NCI-H748 (cell line): ENCODE measurements at regions not wholly inside any gene's neighbourhood (a gene's known extent, or its start where the extent isn't known, plus 50 kb on each side); places are given as distances from the start of the nearest gene placed in this dataset.
"Not testable (repeated sequence)": the region's sequence is repeated elsewhere in the genome, so short reads cannot be mapped to it uniquely, and the experiment has no call there.

Experiments
- DNase-seq: peaks from one replicate; lab custom pipeline; 2025; ENCODE audit not compliant: unreplicated experiment; lab: John Stamatoyannopoulos, UW

DNA sequence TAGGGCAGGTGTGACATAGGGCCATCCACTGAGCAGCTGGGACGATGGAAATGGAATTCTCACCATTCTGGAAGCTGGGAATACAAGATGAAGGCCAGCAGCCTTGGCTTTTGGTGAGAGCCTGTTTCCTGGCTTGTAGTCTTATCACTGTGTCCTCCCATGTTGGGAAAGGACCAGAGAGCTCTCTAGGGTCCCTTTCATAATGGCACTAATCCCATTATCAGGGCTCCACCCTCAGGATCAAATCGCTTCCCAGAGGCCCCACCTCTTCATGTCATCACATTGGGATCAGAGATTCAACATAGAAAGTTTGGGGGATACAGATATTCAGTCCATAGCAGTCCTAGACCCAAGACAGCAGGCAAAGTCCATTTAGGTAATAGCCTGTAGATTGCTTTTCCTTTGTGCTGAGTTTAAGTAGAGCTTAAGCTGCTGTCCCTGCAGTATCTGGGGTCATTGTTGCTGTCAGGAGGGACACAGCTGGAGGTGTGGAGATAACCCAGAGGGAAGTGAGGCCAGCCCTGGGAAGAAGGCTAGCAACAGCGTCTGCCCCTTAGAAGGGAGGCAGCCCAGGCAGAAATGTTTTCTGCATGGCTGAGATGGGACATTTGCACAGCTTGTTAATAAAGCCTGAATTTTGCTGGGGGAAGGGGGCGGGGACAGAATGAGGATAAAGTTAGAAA lies 136.5 kb upstream of the GPR12 start:
- DNase-seq = no peak

DNA sequence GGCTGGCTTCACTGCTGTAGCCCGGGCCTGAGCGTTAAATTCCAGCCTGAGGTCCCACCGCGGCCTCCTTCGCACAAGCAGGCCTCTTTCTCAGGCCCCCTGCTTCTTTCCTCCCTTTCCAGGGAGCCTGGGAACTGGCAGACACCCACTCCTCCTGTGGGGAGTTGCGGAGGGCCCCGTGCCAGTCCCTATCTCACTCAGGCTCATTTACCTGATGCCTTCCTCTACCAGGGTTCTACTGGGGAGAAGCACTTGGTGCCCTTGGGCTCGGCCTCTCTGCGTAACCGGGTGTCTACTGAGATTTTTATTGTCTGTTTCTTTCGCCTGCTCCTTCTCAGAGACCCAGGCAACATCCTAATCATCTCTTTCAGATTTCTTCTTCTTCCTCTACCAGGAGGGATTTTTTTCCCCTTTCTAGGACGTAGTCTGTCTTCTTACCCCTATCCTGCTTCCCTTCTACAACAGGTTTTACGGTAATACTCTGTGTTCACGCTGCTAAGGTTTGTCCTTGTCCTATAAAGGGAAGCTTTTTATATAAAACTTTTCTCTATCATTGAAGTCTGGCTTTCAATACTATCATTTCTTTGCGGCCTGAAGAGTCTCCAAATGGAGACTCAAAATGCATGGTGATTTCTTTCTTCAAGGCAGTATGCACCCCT lies 135.4 kb upstream of the GPR12 start:
- DNase-seq = no peak

DNA sequence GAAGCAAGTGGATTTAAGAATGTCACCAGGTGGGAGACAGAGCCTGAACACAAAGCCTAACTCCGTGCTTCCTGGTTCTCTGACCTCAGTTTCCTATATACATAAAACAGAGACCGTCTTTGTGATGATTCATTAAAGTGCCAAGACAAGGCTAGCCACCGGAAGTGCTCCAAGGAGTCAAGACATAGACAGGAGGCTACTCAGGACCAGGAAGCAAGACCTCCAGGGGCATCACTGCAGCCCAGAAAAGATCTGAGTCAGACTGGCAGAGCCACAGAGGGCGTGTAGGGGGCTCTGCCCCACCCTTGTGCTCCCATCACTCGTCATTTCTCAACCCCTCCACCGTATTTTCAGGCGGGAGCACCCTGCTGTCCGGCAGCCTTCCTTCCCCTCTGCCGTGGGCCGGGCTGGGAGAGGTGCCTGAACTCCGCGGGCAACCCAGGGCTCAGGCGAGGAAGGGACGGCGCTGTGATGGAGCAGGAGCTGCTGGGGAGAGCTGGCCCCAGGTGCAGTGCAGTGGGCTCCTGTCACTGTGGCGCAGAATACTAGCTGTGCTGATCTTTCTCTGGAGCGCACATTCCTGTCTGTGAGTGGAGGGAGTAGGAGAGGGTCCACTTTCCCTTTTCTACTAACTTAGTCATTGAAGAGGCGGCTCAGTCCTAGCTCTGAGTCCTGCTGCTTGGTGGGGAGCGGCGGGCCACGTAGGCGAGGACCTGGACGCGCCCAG lies 134.7 kb upstream of the GPR12 start:
- no peak for DNase-seq

DNA sequence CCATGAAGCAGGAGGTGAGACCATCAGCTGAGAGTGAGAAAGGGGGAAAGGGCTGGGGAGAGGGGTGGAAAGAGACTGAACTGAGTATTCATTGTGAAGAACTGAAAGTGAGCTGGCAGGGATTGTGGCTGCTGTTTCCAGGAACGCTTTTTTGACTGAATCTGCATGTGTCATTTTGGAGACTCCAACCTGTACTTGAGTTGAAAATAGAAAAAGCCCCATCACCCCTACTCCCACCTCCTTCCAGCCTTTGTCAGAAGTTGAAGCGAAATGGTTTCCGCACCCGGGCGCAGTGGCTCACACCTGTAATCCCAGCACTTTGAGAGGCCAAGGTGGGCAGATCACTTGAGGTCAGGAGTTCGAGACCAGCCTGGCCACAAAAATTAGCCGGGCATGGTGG lies 128.0 kb upstream of the GPR12 start:
- DNase-seq = no peak

DNA sequence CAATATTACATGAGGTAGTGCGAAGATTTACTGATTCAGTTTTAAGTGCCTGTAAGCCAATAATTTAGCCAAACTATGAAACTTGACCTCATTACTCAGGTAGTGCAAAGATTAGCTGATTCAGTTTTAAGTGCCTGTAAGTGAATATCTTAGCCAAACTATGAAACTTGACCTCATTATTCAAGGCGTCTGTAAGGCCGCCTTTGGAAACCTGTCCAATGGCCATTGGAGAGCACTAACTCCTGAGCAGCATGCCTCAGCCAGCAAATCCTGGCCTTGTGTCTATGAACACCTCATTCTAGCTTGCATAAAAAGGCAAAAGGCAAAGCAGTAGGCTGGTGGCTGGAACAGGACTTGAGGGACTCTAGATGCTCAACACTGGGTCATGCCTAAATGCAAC lies 127.0 kb upstream of the GPR12 start:
- DNase-seq = no peak

DNA sequence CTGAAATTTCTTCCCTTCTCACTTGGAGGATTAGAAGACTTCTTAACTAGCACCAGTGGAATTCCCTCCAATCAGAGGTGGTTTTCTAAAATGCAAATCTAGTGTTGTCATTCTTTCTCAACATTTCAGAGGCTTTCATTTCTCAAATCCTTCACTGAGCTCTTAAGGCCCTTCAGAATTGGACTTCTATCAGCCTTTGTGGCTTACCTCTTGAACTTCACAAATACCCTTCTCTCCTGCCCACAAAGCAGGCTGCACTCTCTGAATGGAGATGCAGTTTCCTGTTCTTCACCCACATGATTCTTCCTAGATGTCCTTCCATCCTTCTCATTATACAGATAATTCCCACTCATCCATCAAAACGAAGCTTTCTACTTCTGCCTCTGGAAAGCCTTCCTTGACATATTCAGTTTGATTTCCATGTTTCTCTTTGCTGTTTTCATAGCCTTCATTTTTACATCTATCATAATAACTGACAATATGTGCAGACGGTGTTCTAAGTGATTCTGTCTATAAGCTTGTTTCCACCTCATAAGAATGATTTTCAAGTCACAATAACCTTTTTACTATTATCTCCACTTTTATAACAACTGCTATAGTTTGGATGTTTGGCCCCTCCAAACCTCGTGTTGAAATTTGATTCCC lies 123.1 kb upstream of the GPR12 start:
- DNase-seq = no peak

DNA sequence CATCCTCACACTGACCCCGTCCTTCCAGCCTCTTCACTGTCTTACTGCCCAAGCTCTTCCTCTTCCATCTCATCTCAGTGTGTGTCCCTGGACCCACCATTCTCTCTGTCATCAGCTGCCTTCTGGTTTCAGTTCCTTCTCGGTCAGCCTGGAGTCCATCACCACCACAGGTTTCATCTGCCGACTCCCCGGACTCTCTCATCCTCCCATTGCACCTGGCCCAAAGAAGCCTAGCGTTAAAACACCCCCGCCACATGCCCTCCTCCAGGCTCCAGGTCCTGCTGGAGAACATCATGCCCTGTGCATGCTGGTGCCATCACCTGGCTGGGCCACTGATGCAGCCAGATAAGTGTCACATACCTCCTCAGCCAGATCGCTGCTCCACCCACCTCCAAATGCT lies 122.1 kb upstream of the GPR12 start:
- DNase-seq = no peak

DNA sequence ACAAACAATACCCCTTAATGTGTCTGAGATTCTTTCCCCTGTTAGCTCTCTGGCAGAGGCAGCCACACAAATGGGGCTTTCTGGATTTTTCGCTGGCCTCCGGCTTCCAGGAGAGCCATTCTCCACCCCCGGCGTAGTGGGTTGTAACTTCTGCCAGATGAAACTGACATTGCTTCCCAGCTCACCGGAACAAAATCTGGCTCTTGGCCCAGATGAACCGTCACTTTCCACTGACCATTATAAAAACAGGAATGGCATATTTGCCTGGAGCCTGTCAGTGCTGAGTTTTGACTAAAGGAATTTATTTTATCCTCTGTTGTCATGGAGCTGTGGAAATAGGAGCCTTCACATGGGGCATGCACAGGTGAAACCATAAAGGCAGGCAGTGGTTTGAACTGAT lies 120.6 kb upstream of the GPR12 start:
- DNase-seq = peak; percentile 43

DNA sequence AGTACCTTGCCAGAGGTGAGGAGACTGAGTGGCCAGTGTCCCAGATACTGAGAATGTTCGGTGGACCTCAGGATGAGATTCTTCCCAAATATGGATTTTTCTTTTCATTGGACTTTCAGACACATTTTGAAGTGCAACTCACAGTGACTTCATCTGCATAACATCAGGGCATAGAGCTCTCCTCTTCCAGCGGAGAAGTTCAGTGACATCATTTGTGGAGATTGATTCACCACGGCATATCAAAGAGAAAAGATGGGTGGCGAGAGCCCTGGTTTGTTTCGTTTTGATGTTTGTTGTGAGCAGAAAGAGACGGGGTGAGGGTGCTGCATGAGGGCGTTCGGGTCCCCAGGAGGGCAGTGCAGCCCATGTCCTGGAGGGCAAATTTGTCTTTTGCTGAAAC lies 120.1 kb upstream of the GPR12 start:
- no peak for DNase-seq

DNA sequence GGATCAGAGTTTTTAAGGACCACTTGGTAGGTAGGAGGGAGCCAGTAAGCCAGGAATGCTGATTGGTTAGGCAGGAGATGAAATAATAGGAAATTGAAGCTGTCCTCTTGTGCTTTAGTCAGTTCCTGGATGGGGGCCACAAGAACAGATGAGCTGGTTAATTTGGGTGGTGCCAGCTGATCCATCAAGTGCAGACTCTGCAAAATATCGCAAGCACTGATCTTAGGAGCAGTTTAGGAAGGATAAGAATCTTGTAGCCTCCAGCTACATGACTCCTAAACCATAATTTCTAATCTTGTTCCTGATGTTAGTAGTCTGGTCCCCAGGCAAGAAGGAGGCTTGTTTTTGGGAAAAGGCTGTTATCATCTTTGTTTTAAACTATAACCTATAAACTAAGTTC lies 117.9 kb upstream of the GPR12 start:
- no peak for DNase-seq

DNA sequence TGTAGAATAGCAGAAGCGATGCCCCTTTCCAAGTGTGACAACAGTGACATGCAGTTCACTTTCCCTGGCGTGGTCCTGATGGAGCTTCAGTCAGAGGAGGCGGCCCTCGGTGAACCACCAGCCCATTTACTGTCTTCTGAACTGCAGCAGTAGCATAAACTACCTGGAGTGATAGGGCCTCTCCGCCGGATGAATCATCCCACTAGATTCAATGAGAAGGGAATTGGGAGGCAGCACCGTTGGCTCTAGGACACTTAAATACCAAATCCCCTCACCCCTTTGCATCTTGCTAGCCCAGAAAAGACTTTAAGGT lies 112.8 kb upstream of the GPR12 start:
- DNase-seq = no peak

DNA sequence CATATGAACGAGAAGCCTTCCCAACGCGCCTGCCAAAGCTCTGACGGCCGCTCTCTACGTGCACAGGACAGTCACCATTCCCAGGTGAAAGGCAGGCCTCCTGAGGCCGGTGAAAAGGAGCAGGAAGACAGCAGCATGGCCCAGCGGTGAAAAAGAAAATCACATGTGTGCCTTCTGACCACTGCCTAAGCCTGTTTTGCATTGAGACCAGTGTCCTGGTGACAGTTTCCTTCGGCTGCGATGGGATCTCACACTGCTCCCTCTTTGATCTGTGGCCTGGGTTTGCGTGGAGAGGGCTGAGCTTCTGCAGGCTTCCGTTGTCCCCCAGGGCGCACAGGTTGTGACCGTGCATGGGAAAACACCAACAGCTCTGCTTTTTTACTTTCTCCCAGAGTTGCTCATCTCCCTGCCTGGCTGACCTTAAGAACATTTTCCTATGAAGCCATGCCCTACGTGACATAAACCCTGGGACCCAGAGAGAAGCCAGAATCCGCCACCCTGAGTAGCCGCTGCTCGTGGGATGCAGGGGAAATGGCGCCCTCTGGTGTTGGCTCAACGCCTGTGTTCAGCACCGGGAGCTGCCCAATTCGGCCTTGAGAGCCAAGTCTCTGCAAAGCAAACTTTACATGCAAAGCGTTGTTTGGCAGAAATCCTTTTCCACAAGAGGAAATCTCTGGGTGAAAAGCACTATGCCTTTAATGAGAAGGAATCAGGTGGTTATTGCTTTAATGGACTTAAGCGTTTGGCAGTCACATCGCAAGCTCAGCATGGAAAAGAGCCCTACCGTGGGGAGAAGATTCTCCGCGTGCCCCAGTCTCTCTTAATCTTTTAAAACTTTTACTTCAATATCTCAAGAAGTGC lies 112.2 kb upstream of the GPR12 start:
- DNase-seq = peak; percentile 80

DNA sequence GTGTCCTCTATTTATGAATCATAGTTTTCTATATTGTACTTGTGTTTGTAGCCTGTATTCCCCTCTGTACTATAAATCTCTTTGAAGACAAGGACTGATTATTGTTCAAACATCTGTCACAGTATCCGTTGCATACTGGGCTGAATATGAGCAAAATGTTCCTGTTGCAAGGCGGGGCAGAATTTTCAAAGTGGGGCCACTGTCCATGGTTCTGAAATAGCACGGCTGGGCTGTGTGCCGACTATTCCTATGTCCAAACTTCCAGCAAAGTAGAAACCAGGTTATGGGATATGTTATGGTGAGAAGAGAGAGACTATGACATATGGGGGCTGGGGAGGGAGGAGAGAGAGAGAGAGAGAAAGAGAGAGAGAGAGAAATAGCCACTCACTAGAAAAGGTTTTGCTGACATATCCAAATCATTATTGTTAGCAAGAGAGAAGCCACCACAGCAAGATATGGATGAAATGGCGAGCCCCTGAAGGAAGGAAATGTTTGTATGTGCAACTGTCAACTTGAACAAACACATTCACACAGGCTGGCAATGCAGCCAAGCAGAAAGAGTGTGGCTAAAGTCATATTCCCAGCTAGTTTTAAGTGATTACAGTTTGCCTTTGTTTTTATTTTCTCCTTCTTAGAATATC lies 107.0 kb upstream of the GPR12 start:
- no peak for DNase-seq

DNA sequence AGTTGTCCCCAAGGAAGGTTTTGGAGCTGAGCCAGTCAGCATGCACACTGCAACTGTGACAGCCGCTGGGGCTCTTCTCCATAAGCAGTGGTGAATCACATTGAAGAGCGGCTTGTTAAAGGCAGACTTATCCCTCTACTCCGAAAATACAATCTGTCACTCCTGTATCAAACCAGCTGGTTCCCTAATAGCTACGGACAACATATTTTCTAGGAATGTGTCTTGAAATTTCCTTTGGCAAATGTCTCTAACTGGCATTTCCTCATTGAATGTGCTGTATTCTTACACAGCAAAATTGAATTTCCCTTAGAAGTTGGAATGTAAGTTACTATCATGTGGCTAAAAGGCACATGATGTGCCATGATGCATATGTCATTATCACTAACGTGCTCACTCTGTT lies 104.0 kb upstream of the GPR12 start:
- no peak for DNase-seq

DNA sequence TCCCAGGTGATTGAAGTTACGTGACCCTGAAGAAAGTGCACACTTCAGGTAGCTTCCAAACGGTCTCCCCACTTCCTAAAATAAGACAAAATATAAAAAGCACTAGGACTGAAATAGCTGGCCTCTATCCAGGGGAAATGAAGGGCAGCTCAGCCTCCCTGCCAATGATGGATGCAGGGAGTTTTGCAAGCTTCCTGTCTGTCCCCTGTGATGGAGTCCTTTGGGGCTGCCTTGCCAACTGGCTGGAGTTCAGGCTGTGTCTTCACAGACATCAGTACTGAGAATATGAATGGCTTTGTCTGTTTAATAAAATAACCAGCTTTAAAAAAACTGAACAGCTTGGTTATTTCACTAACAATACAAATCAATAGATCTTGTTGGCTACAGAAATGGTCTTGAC lies 101.4 kb upstream of the GPR12 start:
- DNase-seq = no peak

DNA sequence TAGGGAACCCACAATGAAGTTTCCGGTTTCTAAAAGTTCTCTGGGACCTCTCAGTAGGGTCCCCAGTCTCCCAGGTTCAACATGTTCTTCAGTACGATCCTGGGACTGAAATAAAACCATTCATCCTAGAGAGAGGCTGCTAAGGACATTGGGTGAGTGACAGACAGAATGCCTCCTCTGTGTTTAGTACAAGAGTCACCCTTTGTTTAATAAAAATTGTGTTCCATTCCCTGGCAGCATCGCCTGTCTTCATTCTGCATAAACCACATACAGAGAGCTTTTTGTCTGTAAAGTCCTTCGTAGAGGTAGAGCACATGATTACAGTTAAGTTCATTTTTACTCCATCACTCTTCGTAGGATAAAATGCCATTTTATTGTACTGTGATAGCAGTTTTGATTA lies 95.3 kb upstream of the GPR12 start:
- no peak for DNase-seq

DNA sequence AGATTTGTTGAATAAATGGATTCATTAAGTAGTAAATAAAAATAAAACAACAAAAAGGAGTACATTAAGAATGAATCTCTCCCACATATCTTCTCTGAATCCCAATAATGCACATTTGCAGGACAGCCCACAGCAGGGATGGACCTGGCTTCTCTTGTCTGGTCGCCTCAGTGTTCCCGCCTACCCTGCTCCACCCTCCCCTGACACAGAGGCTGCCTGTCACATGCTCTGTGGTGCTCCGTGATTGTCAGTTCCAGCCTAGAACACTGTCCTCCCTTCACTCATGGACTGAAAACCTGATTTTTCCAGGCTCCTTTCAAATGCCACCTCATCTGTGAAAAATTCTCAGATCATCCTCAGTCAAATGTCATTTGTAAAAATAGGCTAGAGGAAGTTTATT lies 94.5 kb upstream of the GPR12 start:
- no peak for DNase-seq

DNA sequence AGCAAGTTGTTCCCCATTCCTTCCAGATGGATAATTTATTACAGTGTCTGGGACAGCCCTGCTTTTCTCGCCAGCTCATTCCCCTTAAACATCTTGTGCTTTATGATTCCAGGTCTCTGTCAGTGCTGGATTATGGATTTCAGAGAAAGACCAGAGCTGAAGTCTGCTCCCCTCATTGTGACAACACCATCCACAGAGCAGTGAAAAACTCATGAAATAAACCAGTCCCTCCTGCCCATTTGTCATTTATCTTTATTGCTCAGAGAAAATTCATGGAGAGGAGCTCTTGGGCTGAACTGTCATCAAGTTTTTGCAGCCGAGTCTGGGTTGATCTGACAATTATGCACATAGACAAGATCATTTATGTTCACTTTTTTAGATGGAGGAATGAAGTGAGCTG lies 92.7 kb upstream of the GPR12 start:
- no peak for DNase-seq

DNA sequence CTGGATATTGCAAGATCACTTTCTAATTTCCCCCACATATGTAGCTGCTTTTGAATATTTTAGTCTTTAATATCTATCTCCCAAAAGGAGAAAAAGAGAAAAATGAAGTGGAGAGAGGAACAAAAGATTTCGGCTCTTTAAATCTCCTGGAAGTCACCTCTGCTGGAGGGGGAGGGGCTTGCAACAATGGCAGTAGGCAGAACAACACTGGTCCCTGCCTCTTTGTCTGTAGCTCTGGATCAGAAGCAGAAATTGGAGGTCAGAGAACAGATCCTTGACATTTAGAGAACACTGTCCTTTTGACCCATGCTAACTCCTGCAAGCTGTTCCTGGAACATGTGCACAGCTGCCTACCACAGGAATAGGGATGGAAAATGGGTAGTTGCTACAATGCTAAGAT lies 86.7 kb upstream of the GPR12 start:
- DNase-seq = no peak

DNA sequence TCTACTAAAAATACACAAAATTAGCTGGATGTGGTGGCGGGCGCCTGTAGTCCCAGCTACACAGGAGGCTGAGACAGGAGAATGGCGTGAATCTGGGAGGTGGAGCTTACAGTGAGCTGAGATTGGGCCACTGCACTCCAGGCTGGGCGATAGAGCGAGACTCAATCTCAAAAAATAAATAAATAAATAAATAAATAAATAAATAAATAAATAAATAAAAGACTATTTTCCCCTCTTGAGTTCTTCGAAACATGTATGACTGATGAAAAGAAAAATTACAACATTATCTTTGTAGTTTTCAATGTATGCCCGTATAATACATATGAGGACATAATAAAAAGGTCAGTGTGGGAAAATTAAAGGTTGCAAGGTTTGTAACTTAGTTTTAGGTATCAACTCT lies 84.5 kb upstream of the GPR12 start:
- DNase-seq = not testable (repeated sequence)

DNA sequence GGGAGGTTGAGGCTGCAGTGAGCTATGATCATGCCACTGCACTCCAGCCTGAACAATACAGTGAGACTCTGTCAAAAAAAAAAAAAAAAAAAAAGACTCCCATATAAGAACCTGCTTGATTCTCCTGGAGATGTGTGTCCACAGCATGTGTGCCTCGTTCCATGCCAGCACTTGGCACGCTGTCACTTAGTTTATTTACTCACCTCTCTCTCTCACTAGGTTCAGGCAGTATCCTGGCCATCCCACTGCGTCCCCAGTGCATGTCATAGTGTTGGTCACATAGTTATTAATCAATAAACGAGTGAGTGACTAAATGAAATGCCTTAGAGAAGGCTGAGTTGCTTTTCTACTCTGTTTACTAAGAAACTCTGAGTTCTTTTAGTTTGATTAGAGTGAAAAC lies 79.1 kb upstream of the GPR12 start:
- DNase-seq = peak; percentile 36
